ENCODE measurements at regions not wholly inside any gene's neighbourhood (a gene's known extent, or its start where the extent isn't known, plus 50 kb on each side); places are given as distances from the start of the nearest gene placed in this dataset.

DNA sequence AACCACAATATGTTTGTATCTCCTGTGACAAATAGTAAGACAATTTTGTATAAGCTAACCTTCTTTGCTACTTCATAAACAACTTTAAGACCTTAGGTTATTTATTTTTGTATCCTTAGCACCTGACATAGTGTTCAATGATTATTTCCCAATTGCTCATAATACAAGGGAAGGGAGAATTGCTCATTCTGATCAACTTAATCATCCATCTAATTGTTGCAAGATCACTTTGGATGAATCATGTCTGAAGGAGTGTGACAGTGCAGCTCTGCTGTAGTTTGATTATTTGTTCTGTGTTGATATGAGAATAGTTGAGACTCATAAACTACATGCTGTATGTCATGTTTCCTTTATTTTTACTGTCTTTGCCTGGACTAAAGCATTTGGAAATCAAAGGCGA is 721.3 kb upstream of the SEMA6A start:
- H3K9ac ChIP-seq (ENCODE audit: low read length), result no peak overlapping the region
- no peaks in the 10 kb centered on the region for H3K4me1 ChIP-seq (ENCODE audit: low read length)
- no peak overlapping the region for H2AFZ ChIP-seq (ENCODE audit: low read length)
- TF ChIP-seq EZH2 (optimal IDR thresholded peaks at IDR 0.05; ENCODE audit: low read depth, low read length), result no peak
- TF ChIP-seq, protein P1, sequence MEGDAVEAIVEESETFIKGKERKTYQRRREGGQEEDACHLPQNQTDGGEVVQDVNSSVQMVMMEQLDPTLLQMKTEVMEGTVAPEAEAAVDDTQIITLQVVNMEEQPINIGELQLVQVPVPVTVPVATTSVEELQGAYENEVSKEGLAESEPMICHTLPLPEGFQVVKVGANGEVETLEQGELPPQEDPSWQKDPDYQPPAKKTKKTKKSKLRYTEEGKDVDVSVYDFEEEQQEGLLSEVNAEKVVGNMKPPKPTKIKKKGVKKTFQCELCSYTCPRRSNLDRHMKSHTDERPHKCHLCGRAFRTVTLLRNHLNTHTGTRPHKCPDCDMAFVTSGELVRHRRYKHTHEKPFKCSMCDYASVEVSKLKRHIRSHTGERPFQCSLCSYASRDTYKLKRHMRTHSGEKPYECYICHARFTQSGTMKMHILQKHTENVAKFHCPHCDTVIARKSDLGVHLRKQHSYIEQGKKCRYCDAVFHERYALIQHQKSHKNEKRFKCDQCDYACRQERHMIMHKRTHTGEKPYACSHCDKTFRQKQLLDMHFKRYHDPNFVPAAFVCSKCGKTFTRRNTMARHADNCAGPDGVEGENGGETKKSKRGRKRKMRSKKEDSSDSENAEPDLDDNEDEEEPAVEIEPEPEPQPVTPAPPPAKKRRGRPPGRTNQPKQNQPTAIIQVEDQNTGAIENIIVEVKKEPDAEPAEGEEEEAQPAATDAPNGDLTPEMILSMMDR (IDR thresholded peaks at IDR 0.05; ENCODE audit: low read length), result no peak
- H3K27ac ChIP-seq (ENCODE audit: low read length), result no peak overlapping the region
- no peak overlapping the region for H3K4me3 ChIP-seq (ENCODE audit: low read length)
- no peaks in the 10 kb centered on the region for H3K9me3 ChIP-seq (replicated peaks; ENCODE audit: insufficient read depth, low read length)
- no peaks in the 10 kb centered on the region for H3F3A ChIP-seq (ENCODE audit: insufficient read depth, low read length)
- no peak overlapping the region for H3K4me2 ChIP-seq (ENCODE audit: low read depth, low read length)
- no peaks in the 10 kb centered on the region for H3K36me3 ChIP-seq (replicated peaks; ENCODE audit: insufficient read depth, low read length)
- no peaks in the 10 kb centered on the region for H3K27me3 ChIP-seq (replicated peaks; ENCODE audit: insufficient read depth, low read length)
- no peak for DNase-seq
- no peaks in the 10 kb centered on the region for H3K9me2 ChIP-seq (replicated peaks; ENCODE audit: insufficient read depth, low read length)
- no peaks in the 10 kb centered on the region for H3K79me2 ChIP-seq (ENCODE audit: low read length)
- H4K20me1 ChIP-seq (ENCODE audit: insufficient read depth, low read length), result no peaks in the 10 kb centered on the region

GRCh38 chr5:117286813-117287212 is 712.2 kb upstream of the SEMA6A start:
- Histone ChIP-seq H3K4me1 (ENCODE audit: low read length) (no peaks in the 10 kb centered on the region), H4K20me1 (ENCODE audit: insufficient read depth, low read length) (no peaks in the 10 kb centered on the region), H3K4me2 (ENCODE audit: low read depth, low read length) (no peak overlapping the region), H3K27me3 (replicated peaks; ENCODE audit: insufficient read depth, low read length) (no peaks in the 10 kb centered on the region), H3K9me3 (replicated peaks; ENCODE audit: insufficient read depth, low read length) (no peaks in the 10 kb centered on the region), H3K79me2 (ENCODE audit: low read length) (no peaks in the 10 kb centered on the region), H3K9ac (ENCODE audit: low read length) (no peak overlapping the region), H3K36me3 (replicated peaks; ENCODE audit: insufficient read depth, low read length) (no peaks in the 10 kb centered on the region), H3K27ac (ENCODE audit: low read length) (no peak overlapping the region), H2AFZ (ENCODE audit: low read length) (no peak overlapping the region), H3K9me2 (replicated peaks; ENCODE audit: insufficient read depth, low read length) (no peaks in the 10 kb centered on the region), H3F3A (ENCODE audit: insufficient read depth, low read length) (no peaks in the 10 kb centered on the region), H3K4me3 (ENCODE audit: low read length) (no peak overlapping the region)
- TF ChIP-seq EZH2phosphoT487 (IDR thresholded peaks at IDR 0.05; ENCODE audit: low read length), result no peak
- no peak for TF ChIP-seq EZH2 (optimal IDR thresholded peaks at IDR 0.05; ENCODE audit: low read depth, low read length)
- TF ChIP-seq, protein P1 (IDR thresholded peaks at IDR 0.05; ENCODE audit: low read length), result no peak
- DNase-seq, result no peak

DNA sequence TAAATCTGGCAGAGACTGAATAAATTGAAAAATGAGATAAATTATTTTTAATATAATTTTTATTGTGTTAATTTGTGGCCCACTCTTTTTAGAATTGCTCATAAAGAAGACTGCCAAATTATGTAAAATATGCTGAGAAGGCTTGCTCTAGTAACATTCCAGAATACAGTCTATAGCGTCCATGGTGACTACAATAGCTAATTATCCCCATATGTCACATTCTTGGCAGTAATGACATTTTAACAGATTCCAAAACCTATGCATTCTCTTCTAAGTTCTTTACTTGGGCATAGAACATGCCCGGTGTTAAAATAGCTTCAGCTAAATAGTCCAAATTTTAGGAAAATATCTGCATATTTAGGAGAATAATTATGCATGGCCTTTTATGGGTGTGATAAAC is 697.0 kb upstream of the SEMA6A start:
- Histone ChIP-seq H3K9ac (ENCODE audit: low read length) (no peak overlapping the region), H3K36me3 (replicated peaks; ENCODE audit: insufficient read depth, low read length) (no peaks in the 10 kb centered on the region), H2AFZ (ENCODE audit: low read length) (no peak overlapping the region), H3K4me1 (ENCODE audit: low read length) (no peaks in the 10 kb centered on the region), H4K20me1 (ENCODE audit: insufficient read depth, low read length) (no peaks in the 10 kb centered on the region), H3K4me2 (ENCODE audit: low read depth, low read length) (no peak overlapping the region), H3K27me3 (replicated peaks; ENCODE audit: insufficient read depth, low read length) (no peaks in the 10 kb centered on the region), H3K79me2 (ENCODE audit: low read length) (no peaks in the 10 kb centered on the region), H3K9me2 (replicated peaks; ENCODE audit: insufficient read depth, low read length) (no peaks in the 10 kb centered on the region), H3F3A (ENCODE audit: insufficient read depth, low read length) (no peaks in the 10 kb centered on the region), H3K4me3 (ENCODE audit: low read length) (no peak overlapping the region), H3K9me3 (replicated peaks; ENCODE audit: insufficient read depth, low read length) (no peaks in the 10 kb centered on the region), H3K27ac (ENCODE audit: low read length) (no peak overlapping the region)
- TF ChIP-seq EZH2phosphoT487 (IDR thresholded peaks at IDR 0.05; ENCODE audit: low read length) (no peak), EZH2 (optimal IDR thresholded peaks at IDR 0.05; ENCODE audit: low read depth, low read length) (no peak)
- TF ChIP-seq, protein P1 (IDR thresholded peaks at IDR 0.05; ENCODE audit: low read length), result no peak
- no peak for DNase-seq
